ENCODE measurements at regions not wholly inside any gene's neighbourhood (a gene's known extent, or its start where the extent isn't known, plus 50 kb on each side); places are given as distances from the start of the nearest gene placed in this dataset.

GRCh38 chr7:35748371-35748770 lies 52.5 kb upstream of the SEPTIN7 start:
- TF ChIP-seq PRDM15 (CRISPR knock-in tag; IDR thresholded peaks at IDR 0.05) (no peak), IRF1 (CRISPR knock-in tag; IDR thresholded peaks at IDR 0.05) (no peak)
- ATAC-seq (no peak), DNase-seq (ENCODE audit: low spot score) (no peak)
- ChIA-PET POLR2A (no interaction called here), CTCF (interaction anchor here (1.2 kb wide), 2 partner anchors 23 to 39 kb away, joined by 3 to 4 read pairs; no protein-coding TSS in a partner anchor)
- no peak overlapping the region for H3K4me3 Mint-ChIP-seq
- no peaks in the 10 kb centered on the region for H3K36me3 Mint-ChIP-seq
- H3K27ac Mint-ChIP-seq, result no peak overlapping the region
- peaks cover 34% of the 10 kb centered on the region for H3K4me1 Mint-ChIP-seq
- H3K27me3 Mint-ChIP-seq (ENCODE audit: low read depth), result peaks cover 4% of the 10 kb centered on the region; the same call in 1 of the 2 replicates
- H3K9me3 Mint-ChIP-seq, result no peaks in the 10 kb centered on the region; the same call in 1 of the 2 replicates

GRCh38 chr7:35749556-35749955 lies 51.3 kb upstream of the SEPTIN7 start:
- DNase-seq (ENCODE audit: low spot score) (no peak), ATAC-seq (no peak)
- Mint-ChIP-seq H3K9me3 (no peaks in the 10 kb centered on the region), H3K27me3 (ENCODE audit: low read depth) (no peaks in the 10 kb centered on the region), H3K27ac (no peak overlapping the region), H3K4me3 (no peak overlapping the region), H3K4me1 (peaks cover 34% of the 10 kb centered on the region), H3K36me3 (no peaks in the 10 kb centered on the region)
- TF ChIP-seq USF2 (CRISPR knock-in tag; IDR thresholded peaks at IDR 0.05), result no peak
- TF ChIP-seq ARID4B (CRISPR knock-in tag; IDR thresholded peaks at IDR 0.05; ENCODE audit: borderline replicate concordance), result no peak
- no peak for TF ChIP-seq ZNF532 (CRISPR knock-in tag; IDR thresholded peaks at IDR 0.05; ENCODE audit: borderline replicate concordance)
- TF ChIP-seq JAZF1 (CRISPR knock-in tag; IDR thresholded peaks at IDR 0.05), result no peak
- TF ChIP-seq GABPB1 (CRISPR knock-in tag; IDR thresholded peaks at IDR 0.05), result no peak
- no peak for TF ChIP-seq SP1 (CRISPR knock-in tag; conservative IDR thresholded peaks at IDR 0.05)
- TF ChIP-seq ATF6 (CRISPR knock-in tag; IDR thresholded peaks at IDR 0.05), result no peak
- POLR2A ChIA-PET, result no interaction called here
- CTCF ChIA-PET, result interaction anchor here (1.5 kb wide), 1 partner anchor 272 kb away, joined by 3 read pairs; no protein-coding TSS in a partner anchor

Measured in WTC11 (cell line).